IPS DF 6.9 (cell line): ENCODE measurements at regions not wholly inside any gene's neighbourhood (a gene's known extent, or its start where the extent isn't known, plus 50 kb on each side); places are given as distances from the start of the nearest gene placed in this dataset.

Experiments used
- DNase-seq: peaks from one replicate; pipeline ENCODE4 v3.0.0-alpha.2; 2013; ENCODE audit warnings: low read depth, low spot score
- H3K27ac ChIP-seq: one replicate; pipeline ENCODE4 v1.5.1; 2013; ENCODE audit warnings: low read length, control low read depth
- H3K27me3 ChIP-seq: 2 replicates; pipeline ENCODE4 v1.6.1; 2013; ENCODE audit warnings: mild to moderate bottlenecking, low read length; ENCODE audit not compliant: control insufficient read depth, insufficient read depth
- H3K36me3 ChIP-seq: 2 replicates; pipeline ENCODE4 v1.6.1; 2013; ENCODE audit warnings: low read length; ENCODE audit not compliant: control insufficient read depth, insufficient read depth
- H3K4me1 ChIP-seq: 2 replicates; pipeline ENCODE4 v1.6.1; 2013; ENCODE audit warnings: low read length; ENCODE audit not compliant: control insufficient read depth, insufficient read depth
- H3K4me3 ChIP-seq: 2 replicates; pipeline ENCODE4 v1.5.1; 2013; ENCODE audit warnings: mild to moderate bottlenecking, low read length
- H3K9me3 ChIP-seq: 2 replicates; pipeline ENCODE4 v1.6.1; 2013; ENCODE audit warnings: low read length, inconsistent platforms; ENCODE audit not compliant: control insufficient read depth, insufficient read depth
- WGBS: extraction: QIAGEN DNeasy Blood & Tissue Kit; methylation state at CpG from one replicate; pipeline ENCODE4 v1.1.7; 2013; ENCODE audit warnings: mixed read lengths, missing lambda C conversion rate; ENCODE audit not compliant: insufficient read length, insufficient coverage; 5-methylcytosine and 5-hydroxymethylcytosine counted together

GRCh38 chr12:79534029-79534867, 156.5 kb downstream of the PAWR start:
- no peaks in the 10 kb centered on the region for H3K9me3 ChIP-seq
- no peak overlapping the region for H3K4me3 ChIP-seq
- peaks cover 3% of the 10 kb centered on the region; the same call in 1 of the 2 replicates for H3K4me1 ChIP-seq
- no peak overlapping the region for H3K27ac ChIP-seq
- DNase-seq, result no peak
- H3K27me3 ChIP-seq, result no peaks in the 10 kb centered on the region
- no CpG with 5 or more reads among the region's 5 CpGs for WGBS
- H3K36me3 ChIP-seq, result no peaks in the 10 kb centered on the region

GRCh38 chr12:79532907-79533288, 157.9 kb downstream of the PAWR start:
- H3K9me3 ChIP-seq, result no peaks in the 10 kb centered on the region
- H3K36me3 ChIP-seq, result no peaks in the 10 kb centered on the region
- DNase-seq, result no peak
- H3K27ac ChIP-seq, result no peak overlapping the region
- no peaks in the 10 kb centered on the region for H3K27me3 ChIP-seq
- H3K4me1 ChIP-seq, result peaks cover 1% of the 10 kb centered on the region; the same call in 1 of the 2 replicates
- WGBS, result no CpG with 5 or more reads among the region's 7 CpGs
- H3K4me3 ChIP-seq, result no peak overlapping the region

GRCh38 chr12:79531518-79531917, 159.2 kb downstream of the PAWR start:
- H3K27me3 ChIP-seq, result no peaks in the 10 kb centered on the region
- H3K9me3 ChIP-seq, result no peaks in the 10 kb centered on the region
- no peaks in the 10 kb centered on the region for H3K36me3 ChIP-seq
- no peak for DNase-seq
- H3K4me1 ChIP-seq, result peaks cover 1% of the 10 kb centered on the region; the same call in 1 of the 2 replicates
- no peak overlapping the region for H3K4me3 ChIP-seq
- no peak overlapping the region for H3K27ac ChIP-seq
- no CpG with 5 or more reads among the region's 4 CpGs for WGBS

- Histone ChIP-seq H3K27me3 (no peaks in the 10 kb centered on the region), H3K4me3 (no peak overlapping the region), H3K9me3 (no peaks in the 10 kb centered on the region), H3K27ac (no peak overlapping the region), H3K36me3 (no peaks in the 10 kb centered on the region), H3K4me1 (no peaks in the 10 kb centered on the region; the same call in 1 of the 2 replicates)
- no CpG with 5 or more reads among the region's 1 CpG for WGBS
- DNase-seq, result no peak
Observed at GRCh38 chr12:79527473-79527872, 163.3 kb downstream of the PAWR start.

GRCh38 chr12:79525357-79525756, 165.4 kb downstream of the PAWR start:
- DNase-seq, result no peak
- Histone ChIP-seq H3K4me1 (peaks cover 4% of the 10 kb centered on the region; the same call in 1 of the 2 replicates), H3K9me3 (no peaks in the 10 kb centered on the region), H3K36me3 (no peaks in the 10 kb centered on the region), H3K27ac (no peak overlapping the region), H3K4me3 (no peak overlapping the region), H3K27me3 (no peaks in the 10 kb centered on the region)

- Histone ChIP-seq H3K27me3 (no peaks in the 10 kb centered on the region), H3K4me1 (peaks cover 4% of the 10 kb centered on the region; the same call in 1 of the 2 replicates), H3K9me3 (no peaks in the 10 kb centered on the region), H3K4me3 (no peak overlapping the region), H3K36me3 (no peaks in the 10 kb centered on the region), H3K27ac (no peak overlapping the region)
- no CpG with 5 or more reads among the region's 6 CpGs for WGBS
- no peak for DNase-seq
Observed at GRCh38 chr12:79524507-79525148, 166.1 kb downstream of the PAWR start.

- Histone ChIP-seq H3K36me3 (no peaks in the 10 kb centered on the region), H3K4me3 (no peak overlapping the region), H3K27ac (no peak overlapping the region), H3K4me1 (peaks cover 4% of the 10 kb centered on the region; the same call in 1 of the 2 replicates), H3K9me3 (no peaks in the 10 kb centered on the region), H3K27me3 (no peaks in the 10 kb centered on the region)
- DNase-seq, result no peak
- no CpG with 5 or more reads among the region's 2 CpGs for WGBS
Observed at GRCh38 chr12:79522989-79523386, 167.8 kb downstream of the PAWR start.

GRCh38 chr12:79522257-79522988, 168.3 kb downstream of the PAWR start:
- Histone ChIP-seq H3K27ac (no peak overlapping the region), H3K9me3 (no peaks in the 10 kb centered on the region), H3K36me3 (no peaks in the 10 kb centered on the region), H3K4me3 (no peak overlapping the region), H3K4me1 (peaks cover 4% of the 10 kb centered on the region; the same call in 1 of the 2 replicates), H3K27me3 (no peaks in the 10 kb centered on the region)
- no peak for DNase-seq
- 100% methylated on average over 1 of the region's 11 CpGs for WGBS

- Histone ChIP-seq H3K27me3 (no peaks in the 10 kb centered on the region), H3K36me3 (no peaks in the 10 kb centered on the region), H3K4me3 (no peak overlapping the region), H3K4me1 (peaks cover 4% of the 10 kb centered on the region; the same call in 1 of the 2 replicates), H3K9me3 (no peaks in the 10 kb centered on the region), H3K27ac (no peak overlapping the region)
- WGBS, result no CpG with 5 or more reads among the region's 1 CpG
- DNase-seq, result no peak
Observed at GRCh38 chr12:79521576-79521975, 169.2 kb downstream of the PAWR start.

GRCh38 chr12:79517363-79517762, 173.4 kb downstream of the PAWR start:
- no peaks in the 10 kb centered on the region for H3K36me3 ChIP-seq
- no peak overlapping the region for H3K27ac ChIP-seq
- peaks cover 3% of the 10 kb centered on the region; the same call in 1 of the 2 replicates for H3K4me1 ChIP-seq
- no peak overlapping the region for H3K4me3 ChIP-seq
- no peak for DNase-seq
- no peaks in the 10 kb centered on the region for H3K27me3 ChIP-seq
- no peaks in the 10 kb centered on the region for H3K9me3 ChIP-seq
- WGBS, result no CpG with 5 or more reads among the region's 2 CpGs
